ENCODE measurements at regions not wholly inside any gene's neighbourhood (a gene's known extent, or its start where the extent isn't known, plus 50 kb on each side); places are given as distances from the start of the nearest gene placed in this dataset.

DNA sequence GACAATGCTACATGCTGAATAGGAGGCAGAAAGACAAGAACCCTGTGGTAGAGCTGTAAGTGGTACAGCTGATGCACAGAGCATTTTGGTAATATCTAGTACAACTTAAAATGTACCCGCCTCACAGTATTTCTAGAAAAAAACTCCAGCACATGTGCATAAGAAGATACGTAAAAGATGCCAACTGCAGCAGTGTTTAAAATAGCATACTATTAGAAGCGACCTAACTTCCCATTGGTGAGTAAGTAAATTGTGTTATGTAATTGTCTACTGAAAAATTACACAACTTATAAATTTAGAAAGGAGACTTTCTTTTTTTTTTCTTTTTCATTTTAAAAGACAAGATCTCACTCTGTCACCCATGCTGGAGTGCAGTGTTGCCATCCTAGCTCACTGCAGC is 114.3 kb upstream of the CAND1 start:
- WGBS (ENCODE audit: low lambda C conversion rate) = 56% methylated on average over 3 of the region's 3 CpGs
- in situ Hi-C loops (cut with HindIII; ENCODE audit: extremely low pct_ligation_motif_present, low pct_unique_long_range_greater_than_20kb) = no loop called here
- CTCF ChIA-PET (ENCODE audit: low intra/inter-chr PET ratio, low total read pairs) = no interaction called here
- TF ChIP-seq ZNF792 (CRISPR knock-in tag; IDR thresholded peaks at IDR 0.05) = no peak
- no peak for TF ChIP-seq ZNF205 (CRISPR knock-in tag; IDR thresholded peaks at IDR 0.05)
- TF ChIP-seq ZSCAN12 (CRISPR knock-in tag; IDR thresholded peaks at IDR 0.05) = no peak
- TF ChIP-seq, protein P1, sequence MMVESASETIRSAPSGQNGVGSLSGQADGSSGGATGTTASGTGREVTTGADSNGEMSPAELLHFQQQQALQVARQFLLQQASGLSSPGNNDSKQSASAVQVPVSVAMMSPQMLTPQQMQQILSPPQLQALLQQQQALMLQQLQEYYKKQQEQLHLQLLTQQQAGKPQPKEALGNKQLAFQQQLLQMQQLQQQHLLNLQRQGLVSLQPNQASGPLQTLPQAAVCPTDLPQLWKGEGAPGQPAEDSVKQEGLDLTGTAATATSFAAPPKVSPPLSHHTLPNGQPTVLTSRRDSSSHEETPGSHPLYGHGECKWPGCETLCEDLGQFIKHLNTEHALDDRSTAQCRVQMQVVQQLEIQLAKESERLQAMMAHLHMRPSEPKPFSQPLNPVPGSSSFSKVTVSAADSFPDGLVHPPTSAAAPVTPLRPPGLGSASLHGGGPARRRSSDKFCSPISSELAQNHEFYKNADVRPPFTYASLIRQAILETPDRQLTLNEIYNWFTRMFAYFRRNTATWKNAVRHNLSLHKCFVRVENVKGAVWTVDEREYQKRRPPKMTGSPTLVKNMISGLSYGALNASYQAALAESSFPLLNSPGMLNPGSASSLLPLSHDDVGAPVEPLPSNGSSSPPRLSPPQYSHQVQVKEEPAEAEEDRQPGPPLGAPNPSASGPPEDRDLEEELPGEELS (CRISPR knock-in tag; IDR thresholded peaks at IDR 0.05) = no peak
- no peak for TF ChIP-seq EP300 (IDR thresholded peaks at IDR 0.05; ENCODE audit: low read depth in 2 of 2, low read length in 2 of 2)
- no peak for TF ChIP-seq EP300 (CRISPR knock-in tag; IDR thresholded peaks at IDR 0.05; ENCODE audit: borderline replicate concordance)
- TF ChIP-seq, protein P2, sequence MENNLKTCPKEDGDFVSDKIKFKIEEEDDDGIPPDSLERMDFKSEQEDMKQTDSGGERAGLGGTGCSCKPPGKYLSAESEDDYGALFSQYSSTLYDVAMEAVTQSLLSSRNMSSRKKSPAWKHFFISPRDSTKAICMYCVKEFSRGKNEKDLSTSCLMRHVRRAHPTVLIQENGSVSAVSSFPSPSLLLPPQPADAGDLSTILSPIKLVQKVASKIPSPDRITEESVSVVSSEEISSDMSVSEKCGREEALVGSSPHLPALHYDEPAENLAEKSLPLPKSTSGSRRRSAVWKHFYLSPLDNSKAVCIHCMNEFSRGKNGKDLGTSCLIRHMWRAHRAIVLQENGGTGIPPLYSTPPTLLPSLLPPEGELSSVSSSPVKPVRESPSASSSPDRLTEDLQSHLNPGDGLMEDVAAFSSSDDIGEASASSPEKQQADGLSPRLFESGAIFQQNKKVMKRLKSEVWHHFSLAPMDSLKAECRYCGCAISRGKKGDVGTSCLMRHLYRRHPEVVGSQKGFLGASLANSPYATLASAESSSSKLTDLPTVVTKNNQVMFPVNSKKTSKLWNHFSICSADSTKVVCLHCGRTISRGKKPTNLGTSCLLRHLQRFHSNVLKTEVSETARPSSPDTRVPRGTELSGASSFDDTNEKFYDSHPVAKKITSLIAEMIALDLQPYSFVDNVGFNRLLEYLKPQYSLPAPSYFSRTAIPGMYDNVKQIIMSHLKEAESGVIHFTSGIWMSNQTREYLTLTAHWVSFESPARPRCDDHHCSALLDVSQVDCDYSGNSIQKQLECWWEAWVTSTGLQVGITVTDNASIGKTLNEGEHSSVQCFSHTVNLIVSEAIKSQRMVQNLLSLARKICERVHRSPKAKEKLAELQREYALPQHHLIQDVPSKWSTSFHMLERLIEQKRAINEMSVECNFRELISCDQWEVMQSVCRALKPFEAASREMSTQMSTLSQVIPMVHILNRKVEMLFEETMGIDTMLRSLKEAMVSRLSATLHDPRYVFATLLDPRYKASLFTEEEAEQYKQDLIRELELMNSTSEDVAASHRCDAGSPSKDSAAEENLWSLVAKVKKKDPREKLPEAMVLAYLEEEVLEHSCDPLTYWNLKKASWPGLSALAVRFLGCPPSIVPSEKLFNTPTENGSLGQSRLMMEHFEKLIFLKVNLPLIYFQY (CRISPR knock-in tag; IDR thresholded peaks at IDR 0.05; ENCODE audit: borderline replicate concordance) = no peak
- TF ChIP-seq, protein P3, sequence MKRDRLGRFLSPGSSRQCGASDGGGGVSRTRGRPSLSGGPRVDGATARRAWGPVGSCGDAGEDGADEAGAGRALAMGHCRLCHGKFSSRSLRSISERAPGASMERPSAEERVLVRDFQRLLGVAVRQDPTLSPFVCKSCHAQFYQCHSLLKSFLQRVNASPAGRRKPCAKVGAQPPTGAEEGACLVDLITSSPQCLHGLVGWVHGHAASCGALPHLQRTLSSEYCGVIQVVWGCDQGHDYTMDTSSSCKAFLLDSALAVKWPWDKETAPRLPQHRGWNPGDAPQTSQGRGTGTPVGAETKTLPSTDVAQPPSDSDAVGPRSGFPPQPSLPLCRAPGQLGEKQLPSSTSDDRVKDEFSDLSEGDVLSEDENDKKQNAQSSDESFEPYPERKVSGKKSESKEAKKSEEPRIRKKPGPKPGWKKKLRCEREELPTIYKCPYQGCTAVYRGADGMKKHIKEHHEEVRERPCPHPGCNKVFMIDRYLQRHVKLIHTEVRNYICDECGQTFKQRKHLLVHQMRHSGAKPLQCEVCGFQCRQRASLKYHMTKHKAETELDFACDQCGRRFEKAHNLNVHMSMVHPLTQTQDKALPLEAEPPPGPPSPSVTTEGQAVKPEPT (CRISPR knock-in tag; IDR thresholded peaks at IDR 0.05; ENCODE audit: low read depth) = no peak
- no peak for TF ChIP-seq SRSF9 (IDR thresholded peaks at IDR 0.05; ENCODE audit: borderline replicate concordance, insufficient read depth, low read depth, low read length, poor library complexity, severe bottlenecking)
- TF ChIP-seq ZNF557 (CRISPR knock-in tag; IDR thresholded peaks at IDR 0.05) = no peak
- TF ChIP-seq, protein P4, sequence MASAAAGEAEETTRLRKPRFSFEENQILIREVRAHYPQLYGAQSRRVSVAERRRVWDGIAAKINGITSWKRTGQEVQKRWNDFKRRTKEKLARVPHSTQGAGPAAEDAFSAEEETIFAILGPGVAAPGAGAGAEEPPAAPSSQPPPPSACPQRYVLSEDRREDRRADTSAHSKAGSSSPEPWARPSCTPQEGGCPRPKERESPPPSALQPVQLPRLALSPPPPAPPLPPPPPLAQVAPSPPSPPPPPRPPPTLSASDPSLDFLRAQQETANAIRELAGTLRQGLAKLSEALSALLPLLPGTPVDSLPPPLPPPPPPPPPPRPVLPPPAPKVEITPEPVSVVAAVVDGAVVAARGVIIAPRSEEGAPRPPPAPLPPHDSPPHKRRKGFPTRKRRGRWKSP (CRISPR knock-in tag; IDR thresholded peaks at IDR 0.05) = no peak
- TF ChIP-seq, protein P5, sequence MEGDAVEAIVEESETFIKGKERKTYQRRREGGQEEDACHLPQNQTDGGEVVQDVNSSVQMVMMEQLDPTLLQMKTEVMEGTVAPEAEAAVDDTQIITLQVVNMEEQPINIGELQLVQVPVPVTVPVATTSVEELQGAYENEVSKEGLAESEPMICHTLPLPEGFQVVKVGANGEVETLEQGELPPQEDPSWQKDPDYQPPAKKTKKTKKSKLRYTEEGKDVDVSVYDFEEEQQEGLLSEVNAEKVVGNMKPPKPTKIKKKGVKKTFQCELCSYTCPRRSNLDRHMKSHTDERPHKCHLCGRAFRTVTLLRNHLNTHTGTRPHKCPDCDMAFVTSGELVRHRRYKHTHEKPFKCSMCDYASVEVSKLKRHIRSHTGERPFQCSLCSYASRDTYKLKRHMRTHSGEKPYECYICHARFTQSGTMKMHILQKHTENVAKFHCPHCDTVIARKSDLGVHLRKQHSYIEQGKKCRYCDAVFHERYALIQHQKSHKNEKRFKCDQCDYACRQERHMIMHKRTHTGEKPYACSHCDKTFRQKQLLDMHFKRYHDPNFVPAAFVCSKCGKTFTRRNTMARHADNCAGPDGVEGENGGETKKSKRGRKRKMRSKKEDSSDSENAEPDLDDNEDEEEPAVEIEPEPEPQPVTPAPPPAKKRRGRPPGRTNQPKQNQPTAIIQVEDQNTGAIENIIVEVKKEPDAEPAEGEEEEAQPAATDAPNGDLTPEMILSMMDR (CRISPR knock-in tag; IDR thresholded peaks at IDR 0.05) = no peak
- TF ChIP-seq, protein P6, sequence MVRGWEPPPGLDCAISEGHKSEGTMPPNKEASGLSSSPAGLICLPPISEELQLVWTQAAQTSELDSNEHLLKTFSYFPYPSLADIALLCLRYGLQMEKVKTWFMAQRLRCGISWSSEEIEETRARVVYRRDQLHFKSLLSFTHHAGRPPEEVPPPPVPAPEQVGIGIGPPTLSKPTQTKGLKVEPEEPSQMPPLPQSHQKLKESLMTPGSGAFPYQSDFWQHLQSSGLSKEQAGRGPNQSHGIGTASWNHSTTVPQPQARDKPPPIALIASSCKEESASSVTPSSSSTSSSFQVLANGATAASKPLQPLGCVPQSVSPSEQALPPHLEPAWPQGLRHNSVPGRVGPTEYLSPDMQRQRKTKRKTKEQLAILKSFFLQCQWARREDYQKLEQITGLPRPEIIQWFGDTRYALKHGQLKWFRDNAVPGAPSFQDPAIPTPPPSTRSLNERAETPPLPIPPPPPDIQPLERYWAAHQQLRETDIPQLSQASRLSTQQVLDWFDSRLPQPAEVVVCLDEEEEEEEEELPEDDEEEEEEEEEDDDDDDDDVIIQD (CRISPR knock-in tag; IDR thresholded peaks at IDR 0.05; ENCODE audit: low read depth) = no peak

More for the DNA sequence above, 114.3 kb upstream of the CAND1 start:
- H3K9me3 ChIP-seq (ENCODE audit: low read length) = no peaks in the 10 kb centered on the region
- H3K4me1 ChIP-seq (ENCODE audit: insufficient read depth, low read length) = no peaks in the 10 kb centered on the region
- no peak overlapping the region for H3K4me3 ChIP-seq (replicated peaks in 1 of 3; ENCODE audit: insufficient read depth in 1 of 3, low read depth in 2 of 3, low read length in 3 of 3)
- H3K27ac ChIP-seq (ENCODE audit: extremely low read length, insufficient read depth, low read length) = no peak overlapping the region
- FAIRE-seq (no peak), DNase-seq (ENCODE audit: low spot score) (no peak), ATAC-seq (no peak)
- H3K4me2 ChIP-seq (ENCODE audit: low read depth, low read length) = no peak overlapping the region
- H3K36me3 ChIP-seq (replicated peaks in 1 of 2; ENCODE audit: control insufficient read depth in 1 of 2, insufficient read depth in 2 of 2, low read length in 2 of 2) = no peaks in the 10 kb centered on the region
- no peaks in the 10 kb centered on the region for H4K20me1 ChIP-seq (ENCODE audit: insufficient read depth, low read length)
- H3K79me2 ChIP-seq (ENCODE audit: insufficient read depth, low read length) = no peaks in the 10 kb centered on the region
- BruUV-seq (replicated peaks) = no TSS peak
- intact Hi-C loops (cut with micrococcal nuclease; ENCODE audit: unreplicated experiment) = no loop called here
- no peak overlapping the region for H3K9ac ChIP-seq (ENCODE audit: insufficient read depth, low read depth, low read length)
- H3K27me3 ChIP-seq (ENCODE audit: control insufficient read depth in 1 of 2, insufficient read depth in 2 of 2, low read length in 2 of 2) = no peaks in the 10 kb centered on the region; a peak in 1 of 5 replicates
- no peak overlapping the region for H2AFZ ChIP-seq (ENCODE audit: low read length)
- POLR2A ChIA-PET = no interaction called here

All from HepG2 (cell line).